ENCODE measurements at regions not wholly inside any gene's neighbourhood (a gene's known extent, or its start where the extent isn't known, plus 50 kb on each side); places are given as distances from the start of the nearest gene placed in this dataset.
A peak's percentile ranks its signal among the peaks of the same experiment; 100 is the strongest.

DNA sequence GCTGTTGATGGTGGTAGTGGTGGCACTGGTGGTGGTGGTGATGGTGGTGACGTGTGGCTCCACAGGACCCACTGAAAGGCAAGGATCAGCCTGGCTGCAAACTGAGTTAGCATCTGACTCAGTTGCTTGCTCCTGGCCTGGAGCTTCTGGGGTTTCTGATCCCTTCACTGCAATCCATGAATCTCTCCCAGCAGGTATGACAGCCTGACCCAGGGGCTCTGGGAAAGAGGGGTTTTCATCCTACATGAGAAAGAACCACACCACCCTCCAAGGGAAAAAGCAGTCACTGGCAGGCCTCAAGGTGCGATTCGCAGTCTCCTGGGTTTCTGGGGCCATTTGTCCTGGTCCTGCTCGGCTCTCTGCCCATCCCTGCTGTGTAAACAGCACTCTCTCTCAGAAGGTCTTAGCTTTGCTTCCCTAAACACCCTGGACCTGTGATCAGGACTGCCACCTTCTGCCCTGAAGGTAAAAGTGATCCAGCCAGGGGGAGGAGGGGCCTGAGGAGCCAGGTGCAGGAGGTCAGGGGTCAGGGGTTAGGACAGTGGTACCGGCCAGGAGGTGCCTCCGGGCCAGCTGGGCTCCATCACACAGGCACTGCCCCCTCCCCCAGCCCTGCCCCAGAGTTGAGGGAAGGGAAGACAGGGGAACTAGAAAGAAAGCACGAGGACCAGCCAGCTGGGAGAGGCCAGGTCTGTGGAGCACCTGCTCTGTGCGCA is 152.0 kb downstream of the BMP7 start:
- TF ChIP-seq FOXM1 (IDR thresholded peaks at IDR 0.05; ENCODE audit: borderline replicate concordance, low read depth) (no peak), TCF12 (IDR thresholded peaks at IDR 0.05; ENCODE audit: low read depth) (no peak), ZBTB7A (IDR thresholded peaks at IDR 0.05; ENCODE audit: low read depth) (no peak), EGR1 (IDR thresholded peaks at IDR 0.05) (no peak)
- TF ChIP-seq, protein P1, sequence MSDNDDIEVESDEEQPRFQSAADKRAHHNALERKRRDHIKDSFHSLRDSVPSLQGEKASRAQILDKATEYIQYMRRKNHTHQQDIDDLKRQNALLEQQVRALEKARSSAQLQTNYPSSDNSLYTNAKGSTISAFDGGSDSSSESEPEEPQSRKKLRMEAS (IDR thresholded peaks at IDR 0.05): no peak
- TF ChIP-seq, protein P2, sequence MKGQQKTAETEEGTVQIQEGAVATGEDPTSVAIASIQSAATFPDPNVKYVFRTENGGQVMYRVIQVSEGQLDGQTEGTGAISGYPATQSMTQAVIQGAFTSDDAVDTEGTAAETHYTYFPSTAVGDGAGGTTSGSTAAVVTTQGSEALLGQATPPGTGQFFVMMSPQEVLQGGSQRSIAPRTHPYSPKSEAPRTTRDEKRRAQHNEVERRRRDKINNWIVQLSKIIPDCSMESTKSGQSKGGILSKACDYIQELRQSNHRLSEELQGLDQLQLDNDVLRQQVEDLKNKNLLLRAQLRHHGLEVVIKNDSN (IDR thresholded peaks at IDR 0.05): no peak

DNA sequence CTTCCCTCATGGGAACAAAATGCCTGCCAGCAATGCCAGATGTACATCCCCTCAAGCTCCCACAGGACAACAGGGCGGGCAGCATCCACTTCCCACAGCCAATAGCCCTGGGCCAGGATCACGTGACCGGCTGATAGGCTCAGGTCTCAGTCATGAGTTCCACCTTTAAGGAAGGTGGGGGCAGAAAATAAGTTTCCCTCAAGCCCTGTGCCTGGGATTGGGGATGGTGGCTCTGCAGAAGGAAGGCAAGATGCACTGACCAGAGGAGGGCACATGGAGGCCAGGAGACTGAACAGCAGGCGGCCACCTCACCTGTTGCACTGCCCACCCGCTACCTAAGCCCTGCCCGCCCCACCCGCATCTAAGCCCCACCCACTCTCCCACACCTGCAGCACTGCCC is 149.1 kb downstream of the BMP7 start:
- TF ChIP-seq RAD21 (IDR thresholded peaks at IDR 0.05; ENCODE audit: low read depth) (no peak), CREB1 (IDR thresholded peaks at IDR 0.05; ENCODE audit: low read depth) (no peak), TCF12 (IDR thresholded peaks at IDR 0.05; ENCODE audit: low read depth) (no peak), TAF1 (IDR thresholded peaks at IDR 0.05; ENCODE audit: low read depth) (no peak), EGR1 (IDR thresholded peaks at IDR 0.05) (no peak)
- TF ChIP-seq, protein P2 (IDR thresholded peaks at IDR 0.05): peak; percentile 32; the same call in 1 of the 2 replicates
- TF ChIP-seq, protein P1 (IDR thresholded peaks at IDR 0.05): no peak

DNA sequence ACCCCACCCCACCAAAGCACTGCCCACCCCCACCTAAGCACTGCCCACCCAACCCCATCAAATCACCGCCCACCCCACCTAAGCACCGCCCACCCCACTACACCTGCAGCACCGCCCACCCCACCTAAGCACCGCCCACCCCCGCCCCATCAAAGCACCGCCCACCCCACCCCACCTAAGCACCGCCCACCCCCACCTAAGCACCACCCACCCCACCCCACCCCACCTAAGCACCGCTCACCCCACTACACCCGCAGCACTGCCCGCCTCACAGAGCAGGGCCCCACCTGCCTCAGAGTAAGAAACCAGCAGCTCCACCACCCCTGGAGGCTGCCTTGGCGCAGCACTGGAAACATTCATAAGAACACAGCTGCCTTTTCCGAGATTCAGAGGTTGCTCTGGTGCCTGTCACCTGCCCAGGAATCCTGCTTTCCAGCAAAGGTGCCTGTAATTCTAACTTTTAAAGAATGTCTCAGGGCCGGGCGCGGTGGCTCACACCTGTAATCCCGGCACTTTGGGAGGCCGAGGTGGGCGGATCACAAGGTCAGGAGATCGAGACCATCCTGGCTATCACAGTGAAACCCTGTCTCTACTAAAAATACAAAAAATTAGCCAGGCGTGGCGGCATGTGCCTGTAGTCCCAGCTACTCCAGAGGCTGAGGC is 148.2 kb downstream of the BMP7 start:
- TF ChIP-seq, protein P3, sequence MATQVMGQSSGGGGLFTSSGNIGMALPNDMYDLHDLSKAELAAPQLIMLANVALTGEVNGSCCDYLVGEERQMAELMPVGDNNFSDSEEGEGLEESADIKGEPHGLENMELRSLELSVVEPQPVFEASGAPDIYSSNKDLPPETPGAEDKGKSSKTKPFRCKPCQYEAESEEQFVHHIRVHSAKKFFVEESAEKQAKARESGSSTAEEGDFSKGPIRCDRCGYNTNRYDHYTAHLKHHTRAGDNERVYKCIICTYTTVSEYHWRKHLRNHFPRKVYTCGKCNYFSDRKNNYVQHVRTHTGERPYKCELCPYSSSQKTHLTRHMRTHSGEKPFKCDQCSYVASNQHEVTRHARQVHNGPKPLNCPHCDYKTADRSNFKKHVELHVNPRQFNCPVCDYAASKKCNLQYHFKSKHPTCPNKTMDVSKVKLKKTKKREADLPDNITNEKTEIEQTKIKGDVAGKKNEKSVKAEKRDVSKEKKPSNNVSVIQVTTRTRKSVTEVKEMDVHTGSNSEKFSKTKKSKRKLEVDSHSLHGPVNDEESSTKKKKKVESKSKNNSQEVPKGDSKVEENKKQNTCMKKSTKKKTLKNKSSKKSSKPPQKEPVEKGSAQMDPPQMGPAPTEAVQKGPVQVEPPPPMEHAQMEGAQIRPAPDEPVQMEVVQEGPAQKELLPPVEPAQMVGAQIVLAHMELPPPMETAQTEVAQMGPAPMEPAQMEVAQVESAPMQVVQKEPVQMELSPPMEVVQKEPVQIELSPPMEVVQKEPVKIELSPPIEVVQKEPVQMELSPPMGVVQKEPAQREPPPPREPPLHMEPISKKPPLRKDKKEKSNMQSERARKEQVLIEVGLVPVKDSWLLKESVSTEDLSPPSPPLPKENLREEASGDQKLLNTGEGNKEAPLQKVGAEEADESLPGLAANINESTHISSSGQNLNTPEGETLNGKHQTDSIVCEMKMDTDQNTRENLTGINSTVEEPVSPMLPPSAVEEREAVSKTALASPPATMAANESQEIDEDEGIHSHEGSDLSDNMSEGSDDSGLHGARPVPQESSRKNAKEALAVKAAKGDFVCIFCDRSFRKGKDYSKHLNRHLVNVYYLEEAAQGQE (IDR thresholded peaks at IDR 0.05; ENCODE audit: low read depth): no peak
- TF ChIP-seq CREB1 (IDR thresholded peaks at IDR 0.05; ENCODE audit: low read depth): no peak
- TF ChIP-seq TAF1 (IDR thresholded peaks at IDR 0.05; ENCODE audit: low read depth): no peak
- no peak for TF ChIP-seq TEAD4 (IDR thresholded peaks at IDR 0.05)
- TF ChIP-seq RAD21 (IDR thresholded peaks at IDR 0.05; ENCODE audit: low read depth): no peak

Data from Ishikawa (cell line).